ENCODE measurements at regions not wholly inside any gene's neighbourhood (a gene's known extent, or its start where the extent isn't known, plus 50 kb on each side); places are given as distances from the start of the nearest gene placed in this dataset.

- TF ChIP-seq CTCF (IDR thresholded peaks at IDR 0.05) = no peak
- Mint-ChIP-seq H3K36me3 (ENCODE audit: low read depth) (no peaks in the 10 kb centered on the region), H3K9me3 (no peaks in the 10 kb centered on the region), H3K27me3 (ENCODE audit: low read depth, poor library complexity) (no peaks in the 10 kb centered on the region), H3K27ac (no peak overlapping the region), H3K4me1 (no peaks in the 10 kb centered on the region), H3K4me3 (no peak overlapping the region)
- no peak for DNase-seq
Measured at GRCh38 chr2:196407675-196408264, 231.7 kb upstream of the CCDC150 start.

- Mint-ChIP-seq H3K36me3 (ENCODE audit: low read depth) (no peaks in the 10 kb centered on the region), H3K4me3 (no peak overlapping the region), H3K27ac (peak overlapping the region; percentile 11), H3K4me1 (peaks cover 8% of the 10 kb centered on the region), H3K9me3 (no peaks in the 10 kb centered on the region), H3K27me3 (ENCODE audit: low read depth, poor library complexity) (no peaks in the 10 kb centered on the region)
- TF ChIP-seq CTCF (IDR thresholded peaks at IDR 0.05) = no peak
- no peak for DNase-seq
Measured at GRCh38 chr2:196409376-196409775, 230.1 kb upstream of the CCDC150 start.

GRCh38 chr2:196410008-196410407 is 229.5 kb upstream of the CCDC150 start:
- Mint-ChIP-seq H3K36me3 (ENCODE audit: low read depth) (peaks cover 2% of the 10 kb centered on the region), H3K4me1 (peaks cover 13% of the 10 kb centered on the region), H3K27me3 (ENCODE audit: low read depth, poor library complexity) (no peaks in the 10 kb centered on the region), H3K27ac (no peak overlapping the region), H3K9me3 (no peaks in the 10 kb centered on the region), H3K4me3 (no peak overlapping the region)
- no peak for DNase-seq
- no peak for TF ChIP-seq CTCF (IDR thresholded peaks at IDR 0.05)

GRCh38 chr2:196413821-196414274 is 225.7 kb upstream of the CCDC150 start:
- no peak for TF ChIP-seq CTCF (IDR thresholded peaks at IDR 0.05)
- Mint-ChIP-seq H3K27ac (peak overlapping the region; percentile 33), H3K9me3 (peaks cover 4% of the 10 kb centered on the region), H3K4me3 (no peak overlapping the region), H3K27me3 (ENCODE audit: low read depth, poor library complexity) (no peaks in the 10 kb centered on the region), H3K4me1 (peaks cover 13% of the 10 kb centered on the region), H3K36me3 (ENCODE audit: low read depth) (peaks cover 7% of the 10 kb centered on the region)
- DNase-seq = no peak

GRCh38 chr2:196415384-196415783 is 224.1 kb upstream of the CCDC150 start:
- peaks cover 4% of the 10 kb centered on the region for H3K9me3 Mint-ChIP-seq
- no peak for DNase-seq
- peaks cover 13% of the 10 kb centered on the region for H3K4me1 Mint-ChIP-seq
- TF ChIP-seq CTCF (IDR thresholded peaks at IDR 0.05) = no peak
- H3K4me3 Mint-ChIP-seq = no peak overlapping the region
- peaks cover 2% of the 10 kb centered on the region for H3K27me3 Mint-ChIP-seq (ENCODE audit: low read depth, poor library complexity)
- peaks cover 7% of the 10 kb centered on the region for H3K36me3 Mint-ChIP-seq (ENCODE audit: low read depth)
- H3K27ac Mint-ChIP-seq = peak overlapping the region; percentile 26

GRCh38 chr2:196420143-196420542 is 219.4 kb upstream of the CCDC150 start:
- TF ChIP-seq CTCF (IDR thresholded peaks at IDR 0.05) = no peak
- Mint-ChIP-seq H3K27me3 (ENCODE audit: low read depth, poor library complexity) (peaks cover 2% of the 10 kb centered on the region), H3K4me1 (no peaks in the 10 kb centered on the region), H3K9me3 (peaks cover 3% of the 10 kb centered on the region), H3K27ac (no peak overlapping the region), H3K4me3 (no peak overlapping the region), H3K36me3 (ENCODE audit: low read depth) (peaks cover 11% of the 10 kb centered on the region)
- no peak for DNase-seq
